ENCODE measurements at regions not wholly inside any gene's neighbourhood (a gene's known extent, or its start where the extent isn't known, plus 50 kb on each side); places are given as distances from the start of the nearest gene placed in this dataset.

GRCh38 chr6:163923658-163924411 lies 509.3 kb downstream of the QKI start:
- no peak for ATAC-seq
- WGBS (ENCODE audit: insufficient coverage, low coverage, low lambda C conversion rate, missing lambda C conversion rate): 80% methylated on average over 7 of the region's 15 CpGs

GRCh38 chr6:163922562-163922961 lies 508.0 kb downstream of the QKI start:
- Histone ChIP-seq H3K4me3 (no peak overlapping the region), H3K9me3 (no peaks in the 10 kb centered on the region), H3K4me1 (no peaks in the 10 kb centered on the region), H3K36me3 (no peaks in the 10 kb centered on the region), H3K27me3 (no peaks in the 10 kb centered on the region), H3K27ac (no peak overlapping the region)
- DNase-seq: no peak
- intact Hi-C loops (cut with DNase I): no loop called here
- TF ChIP-seq POLR2A (IDR thresholded peaks at IDR 0.05): no peak
- TF ChIP-seq, protein P1, sequence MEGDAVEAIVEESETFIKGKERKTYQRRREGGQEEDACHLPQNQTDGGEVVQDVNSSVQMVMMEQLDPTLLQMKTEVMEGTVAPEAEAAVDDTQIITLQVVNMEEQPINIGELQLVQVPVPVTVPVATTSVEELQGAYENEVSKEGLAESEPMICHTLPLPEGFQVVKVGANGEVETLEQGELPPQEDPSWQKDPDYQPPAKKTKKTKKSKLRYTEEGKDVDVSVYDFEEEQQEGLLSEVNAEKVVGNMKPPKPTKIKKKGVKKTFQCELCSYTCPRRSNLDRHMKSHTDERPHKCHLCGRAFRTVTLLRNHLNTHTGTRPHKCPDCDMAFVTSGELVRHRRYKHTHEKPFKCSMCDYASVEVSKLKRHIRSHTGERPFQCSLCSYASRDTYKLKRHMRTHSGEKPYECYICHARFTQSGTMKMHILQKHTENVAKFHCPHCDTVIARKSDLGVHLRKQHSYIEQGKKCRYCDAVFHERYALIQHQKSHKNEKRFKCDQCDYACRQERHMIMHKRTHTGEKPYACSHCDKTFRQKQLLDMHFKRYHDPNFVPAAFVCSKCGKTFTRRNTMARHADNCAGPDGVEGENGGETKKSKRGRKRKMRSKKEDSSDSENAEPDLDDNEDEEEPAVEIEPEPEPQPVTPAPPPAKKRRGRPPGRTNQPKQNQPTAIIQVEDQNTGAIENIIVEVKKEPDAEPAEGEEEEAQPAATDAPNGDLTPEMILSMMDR (IDR thresholded peaks at IDR 0.05): no peak
- no peak for ATAC-seq
- WGBS (ENCODE audit: insufficient coverage, low coverage, low lambda C conversion rate, missing lambda C conversion rate): 87% methylated on average over 4 of the region's 4 CpGs

More at GRCh38 chr6:163923658-163924411, 509.3 kb downstream of the QKI start:
- H3K27me3 ChIP-seq: no peaks in the 10 kb centered on the region
- H3K4me1 ChIP-seq: no peaks in the 10 kb centered on the region
- TF ChIP-seq POLR2A (IDR thresholded peaks at IDR 0.05): no peak
- TF ChIP-seq, protein P1 (IDR thresholded peaks at IDR 0.05): no peak
- no peaks in the 10 kb centered on the region for H3K36me3 ChIP-seq
- H3K4me3 ChIP-seq: no peak overlapping the region
- no peak overlapping the region for H3K27ac ChIP-seq
- no peaks in the 10 kb centered on the region for H3K9me3 ChIP-seq
- DNase-seq: no peak
- intact Hi-C loops (cut with DNase I): no loop called here

- intact Hi-C loops (cut with DNase I): no loop called here
Measured at GRCh38 chr6:163919652-163920051, 505.1 kb downstream of the QKI start.

GRCh38 chr6:163916315-163917081 lies 502.0 kb downstream of the QKI start:
- Histone ChIP-seq H3K27ac (no peak overlapping the region), H3K36me3 (no peaks in the 10 kb centered on the region), H3K4me1 (no peaks in the 10 kb centered on the region), H3K27me3 (no peaks in the 10 kb centered on the region), H3K9me3 (no peaks in the 10 kb centered on the region), H3K4me3 (no peak overlapping the region)
- no peak for DNase-seq
- no peak for TF ChIP-seq POLR2A (IDR thresholded peaks at IDR 0.05)
- TF ChIP-seq, protein P1 (IDR thresholded peaks at IDR 0.05): no peak
- 75% methylated on average over 6 of the region's 6 CpGs for WGBS (ENCODE audit: insufficient coverage, low coverage, low lambda C conversion rate, missing lambda C conversion rate)
- intact Hi-C loops (cut with DNase I): no loop called here
- ATAC-seq: no peak

More at GRCh38 chr6:163919652-163920051, 505.1 kb downstream of the QKI start:
- 51% methylated on average over 8 of the region's 8 CpGs for WGBS (ENCODE audit: insufficient coverage, low coverage, low lambda C conversion rate, missing lambda C conversion rate)
- Histone ChIP-seq H3K27ac (no peak overlapping the region), H3K4me1 (no peaks in the 10 kb centered on the region), H3K36me3 (no peaks in the 10 kb centered on the region), H3K27me3 (no peaks in the 10 kb centered on the region), H3K4me3 (no peak overlapping the region), H3K9me3 (no peaks in the 10 kb centered on the region)
- ATAC-seq (no peak), DNase-seq (no peak)
- no peak for TF ChIP-seq POLR2A (IDR thresholded peaks at IDR 0.05)
- TF ChIP-seq, protein P1 (IDR thresholded peaks at IDR 0.05): no peak
